ENCODE measurements at regions not wholly inside any gene's neighbourhood (a gene's known extent, or its start where the extent isn't known, plus 50 kb on each side); places are given as distances from the start of the nearest gene placed in this dataset.
"Not testable (repeated sequence)": the region's sequence is repeated elsewhere in the genome, so short reads cannot be mapped to it uniquely, and the experiment has no call there.

GRCh38 chr4:43587758-43588157 is 695.2 kb downstream of the GRXCR1 start:
- TF ChIP-seq POLR2A (IDR thresholded peaks at IDR 0.05) (no peak), CTCF (IDR thresholded peaks at IDR 0.05) (no peak), POLR2AphosphoS5 (IDR thresholded peaks at IDR 0.05) (no peak), EP300 (IDR thresholded peaks at IDR 0.05) (no peak)
- H3K27ac ChIP-seq, result no peak overlapping the region
- intact Hi-C loops (cut with DNase I), result no loop called here
- no peaks in the 10 kb centered on the region for H3K27me3 ChIP-seq
- no peak for DNase-seq
- H3K9me3 ChIP-seq, result no peaks in the 10 kb centered on the region
- no peaks in the 10 kb centered on the region for H3K4me1 ChIP-seq
- 90 to 92% methylated on average over 8 of the region's 8 CpGs for WGBS, 2 donors
- no peaks in the 10 kb centered on the region for H3K36me3 ChIP-seq
- H3K4me3 ChIP-seq, result no peak overlapping the region

GRCh38 chr4:43607400-43607799 is 714.9 kb downstream of the GRXCR1 start:
- H3K4me1 ChIP-seq, result no peaks in the 10 kb centered on the region
- DNase-seq, result no peak
- H3K9me3 ChIP-seq, result no peaks in the 10 kb centered on the region
- H3K27ac ChIP-seq, result no peak overlapping the region
- TF ChIP-seq POLR2AphosphoS5 (IDR thresholded peaks at IDR 0.05) (no peak), EP300 (IDR thresholded peaks at IDR 0.05) (no peak), POLR2A (IDR thresholded peaks at IDR 0.05) (no peak), CTCF (IDR thresholded peaks at IDR 0.05) (no peak)
- intact Hi-C loops (cut with DNase I), result no loop called here
- no peak overlapping the region for H3K4me3 ChIP-seq
- H3K36me3 ChIP-seq, result no peaks in the 10 kb centered on the region
- H3K27me3 ChIP-seq, result no peaks in the 10 kb centered on the region

DNA sequence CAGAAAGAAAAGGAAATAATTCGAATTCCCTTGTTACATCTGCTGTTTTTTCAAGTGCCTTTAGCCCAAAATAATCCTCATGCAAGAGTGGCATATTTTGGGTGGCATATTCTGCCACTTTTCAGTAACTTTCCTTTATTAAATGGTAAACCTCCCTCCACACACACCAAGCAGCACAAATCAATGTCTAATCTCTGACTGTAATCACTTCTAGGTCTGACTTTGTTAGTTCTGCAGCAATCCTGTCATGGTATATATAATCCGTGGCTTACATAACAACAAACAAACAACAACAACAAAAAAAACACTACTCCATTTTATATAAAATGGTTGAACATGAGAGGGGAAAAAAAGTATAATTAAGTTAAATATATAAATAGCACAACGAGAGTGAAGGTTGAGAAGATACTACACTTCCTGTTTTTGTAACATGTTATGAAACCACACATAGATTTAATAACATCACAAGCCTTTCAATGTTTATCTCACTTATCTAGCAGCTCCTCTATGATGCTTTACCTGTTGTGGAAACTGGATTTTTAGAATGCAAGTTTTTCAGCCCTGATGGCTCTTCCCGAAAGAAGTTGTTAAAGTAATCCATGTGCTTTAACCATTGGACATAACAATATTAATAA is 715.4 kb downstream of the GRXCR1 start:
- intact Hi-C loops (cut with DNase I), result no loop called here
- 63 to 64% methylated on average over 4 of the region's 4 CpGs for WGBS, 2 donors
- Histone ChIP-seq H3K4me1 (no peaks in the 10 kb centered on the region), H3K4me3 (no peak overlapping the region), H3K36me3 (no peaks in the 10 kb centered on the region), H3K27ac (no peak overlapping the region), H3K27me3 (no peaks in the 10 kb centered on the region), H3K9me3 (no peaks in the 10 kb centered on the region)
- TF ChIP-seq POLR2AphosphoS5 (IDR thresholded peaks at IDR 0.05), result no peak
- TF ChIP-seq POLR2A (IDR thresholded peaks at IDR 0.05), result no peak
- no peak for TF ChIP-seq CTCF (IDR thresholded peaks at IDR 0.05)
- no peak for TF ChIP-seq EP300 (IDR thresholded peaks at IDR 0.05)
- no peak for DNase-seq

DNA sequence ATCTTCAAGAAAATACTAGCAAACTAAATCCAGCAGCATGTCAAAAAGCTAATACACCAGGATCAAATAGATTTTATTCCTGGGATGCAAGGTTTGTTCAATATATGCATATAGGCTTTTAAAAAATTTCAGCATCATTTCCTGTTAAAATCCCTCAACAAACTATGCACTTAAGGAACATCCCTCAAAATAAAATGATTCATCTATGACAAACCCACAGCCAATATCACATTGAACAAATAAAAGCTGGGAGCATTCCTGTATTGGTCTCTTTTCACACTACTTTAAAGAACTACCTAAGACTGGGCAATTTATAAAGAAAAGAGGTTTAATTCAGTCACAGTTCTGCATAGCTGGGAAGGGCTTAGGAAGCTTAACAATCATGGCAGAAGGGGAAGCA is 726.7 kb downstream of the GRXCR1 start:
- no peak for DNase-seq
- Histone ChIP-seq H3K27me3 (no peaks in the 10 kb centered on the region), H3K27ac (no peak overlapping the region), H3K9me3 (peaks cover 0 to 3% (median 0%) of the 10 kb centered on the region in 4 donors), H3K36me3 (no peaks in the 10 kb centered on the region), H3K4me3 (no peak overlapping the region), H3K4me1 (no peaks in the 10 kb centered on the region)
- TF ChIP-seq CTCF (IDR thresholded peaks at IDR 0.05), result no peak
- TF ChIP-seq POLR2AphosphoS5 (IDR thresholded peaks at IDR 0.05), result no peak
- no peak for TF ChIP-seq POLR2A (IDR thresholded peaks at IDR 0.05)
- intact Hi-C loops (cut with DNase I), result no loop called here

DNA sequence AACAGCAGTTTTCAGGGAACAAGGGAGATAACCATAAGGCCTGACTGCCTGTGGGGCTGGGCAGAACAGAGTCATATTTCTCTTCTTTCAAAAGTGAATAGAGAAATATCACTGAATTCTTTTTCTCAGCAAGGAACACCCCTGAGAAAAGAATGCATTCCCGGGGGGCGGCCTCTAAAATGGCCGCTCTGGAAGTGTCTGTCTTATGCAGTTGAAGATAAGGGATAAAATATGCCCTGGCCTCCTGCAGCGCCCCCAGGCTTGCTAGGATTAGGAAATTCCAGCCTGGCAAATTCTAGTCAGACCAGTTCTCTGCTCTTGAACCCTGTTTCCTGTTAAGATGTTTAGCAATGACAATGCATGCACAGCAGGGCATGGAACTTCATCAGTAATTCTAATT is 745.4 kb downstream of the GRXCR1 start:
- H3K4me3 ChIP-seq; intact Hi-C loops (cut with DNase I); H3K9me3 ChIP-seq; H3K27ac ChIP-seq; H3K4me1 ChIP-seq; DNase-seq; H3K36me3 ChIP-seq; H3K27me3 ChIP-seq: not testable (repeated sequence)
- 89 to 90% methylated on average over 4 of the region's 4 CpGs for WGBS, 2 donors

All from sigmoid colon (tissue), 6 donors.